MM.1S (cell line): ENCODE measurements at regions not wholly inside any gene's neighbourhood (a gene's known extent, or its start where the extent isn't known, plus 50 kb on each side); places are given as distances from the start of the nearest gene placed in this dataset.

ENCODE experiments used
- DNase-seq: peaks from one replicate; pipeline ENCODE4 v3.0.0-alpha.2; 2015
- H2AFZ ChIP-seq: fragments of 300-600 bp; sonication (generic); 2 replicates; pipeline ENCODE4 v1.6.0; 2016; ENCODE audit warnings: antibody characterized with exemption, low read length
- H3F3A ChIP-seq: fragments of 300-600 bp; sonication (generic); 2 replicates; pipeline ENCODE4 v1.6.1; 2016; ENCODE audit warnings: mild to moderate bottlenecking, antibody characterized with exemption, low read length, moderate library complexity, mixed read lengths; ENCODE audit not compliant: insufficient read depth
- H3K27ac ChIP-seq: fragments of 300-600 bp; sonication (generic); 2 replicates; pipeline ENCODE4 v1.5.1; 2016; ENCODE audit warnings: mild to moderate bottlenecking, low read length
- H3K27me3 ChIP-seq: fragments of 300-600 bp; sonication (generic); replicated peaks from 2 replicates; pipeline ENCODE4 v1.6.0; 2016; ENCODE audit warnings: low read length; ENCODE audit not compliant: insufficient read depth
- H3K36me3 ChIP-seq: fragments of 300-600 bp; sonication (generic); replicated peaks from 2 replicates; pipeline ENCODE4 v1.6.1; 2016; ENCODE audit warnings: mild to moderate bottlenecking, low read length, mixed read lengths; ENCODE audit not compliant: insufficient read depth
- H3K4me1 ChIP-seq: fragments of 300-600 bp; sonication (generic); 2 replicates; pipeline ENCODE4 v1.6.1; 2016; ENCODE audit warnings: low read length, mixed read lengths
- H3K4me2 ChIP-seq: fragments of 300-600 bp; sonication (generic); 2 replicates; pipeline ENCODE4 v1.6.0; 2016; ENCODE audit warnings: low read depth, low read length
- H3K4me3 ChIP-seq: fragments of 300-600 bp; sonication (generic); 2 replicates; pipeline ENCODE4 v1.5.1; 2016; ENCODE audit warnings: low read length, mixed read lengths
- H3K79me2 ChIP-seq: fragments of 300-600 bp; sonication (generic); 2 replicates; pipeline ENCODE4 v1.6.1; 2016; ENCODE audit warnings: mixed run types, low read length, mixed read lengths
- H3K9ac ChIP-seq: fragments of 300-600 bp; sonication (generic); 2 replicates; pipeline ENCODE4 v1.6.1; 2016; ENCODE audit warnings: low read length, mixed read lengths
- H3K9me2 ChIP-seq: fragments of 300-600 bp; sonication (generic); replicated peaks from 2 replicates; pipeline ENCODE4 v1.6.1; 2016; ENCODE audit warnings: mild to moderate bottlenecking, low read length, mixed read lengths; ENCODE audit not compliant: insufficient read depth
- H3K9me3 ChIP-seq: fragments of 300-600 bp; sonication (generic); replicated peaks from 2 replicates; pipeline ENCODE4 v1.6.1; 2016; ENCODE audit warnings: mild to moderate bottlenecking, low read length, mixed read lengths; ENCODE audit not compliant: insufficient read depth
- H4K20me1 ChIP-seq: fragments of 300-600 bp; sonication (generic); 2 replicates; pipeline ENCODE4 v1.6.1; 2016; ENCODE audit warnings: mild to moderate bottlenecking, low read length, moderate library complexity, mixed read lengths; ENCODE audit not compliant: insufficient read depth
- EZH2 ChIP-seq: fragments of 300-600 bp; sonication (generic); optimal IDR thresholded peaks from 2 replicates; pipeline ENCODE3; 2017; ENCODE audit warnings: low read depth, mild to moderate bottlenecking, antibody characterized with exemption, low read length, mixed read lengths
- EZH2phosphoT487 ChIP-seq: fragments of 300-600 bp; sonication (generic); IDR thresholded peaks from 2 replicates; pipeline ENCODE4 v1.6.1; 2018; ENCODE audit warnings: antibody characterized with exemption, low read length
- TF ChIP-seq, protein P1 (sequence below): fragments of 300-600 bp; sonication (generic); IDR thresholded peaks from 2 replicates; pipeline ENCODE4 v1.5.1; 2016; ENCODE audit warnings: antibody characterized with exemption, low read length, mixed read lengths

- no peak overlapping the region for H3K27ac ChIP-seq
- H3K9ac ChIP-seq: no peak overlapping the region
- H3K9me2 ChIP-seq: no peaks in the 10 kb centered on the region
- no peak overlapping the region for H3K4me2 ChIP-seq
- no peak overlapping the region for H2AFZ ChIP-seq
- H3K27me3 ChIP-seq: no peaks in the 10 kb centered on the region
- no peaks in the 10 kb centered on the region for H3K79me2 ChIP-seq
- H3K4me3 ChIP-seq: no peak overlapping the region
- no peaks in the 10 kb centered on the region for H4K20me1 ChIP-seq
- TF ChIP-seq, protein P1, sequence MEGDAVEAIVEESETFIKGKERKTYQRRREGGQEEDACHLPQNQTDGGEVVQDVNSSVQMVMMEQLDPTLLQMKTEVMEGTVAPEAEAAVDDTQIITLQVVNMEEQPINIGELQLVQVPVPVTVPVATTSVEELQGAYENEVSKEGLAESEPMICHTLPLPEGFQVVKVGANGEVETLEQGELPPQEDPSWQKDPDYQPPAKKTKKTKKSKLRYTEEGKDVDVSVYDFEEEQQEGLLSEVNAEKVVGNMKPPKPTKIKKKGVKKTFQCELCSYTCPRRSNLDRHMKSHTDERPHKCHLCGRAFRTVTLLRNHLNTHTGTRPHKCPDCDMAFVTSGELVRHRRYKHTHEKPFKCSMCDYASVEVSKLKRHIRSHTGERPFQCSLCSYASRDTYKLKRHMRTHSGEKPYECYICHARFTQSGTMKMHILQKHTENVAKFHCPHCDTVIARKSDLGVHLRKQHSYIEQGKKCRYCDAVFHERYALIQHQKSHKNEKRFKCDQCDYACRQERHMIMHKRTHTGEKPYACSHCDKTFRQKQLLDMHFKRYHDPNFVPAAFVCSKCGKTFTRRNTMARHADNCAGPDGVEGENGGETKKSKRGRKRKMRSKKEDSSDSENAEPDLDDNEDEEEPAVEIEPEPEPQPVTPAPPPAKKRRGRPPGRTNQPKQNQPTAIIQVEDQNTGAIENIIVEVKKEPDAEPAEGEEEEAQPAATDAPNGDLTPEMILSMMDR: no peak
- no peak for TF ChIP-seq EZH2phosphoT487
- H3K4me1 ChIP-seq: no peaks in the 10 kb centered on the region
- DNase-seq: no peak
- H3F3A ChIP-seq: no peaks in the 10 kb centered on the region
- H3K36me3 ChIP-seq: no peaks in the 10 kb centered on the region
- H3K9me3 ChIP-seq: no peaks in the 10 kb centered on the region; the same call in 1 of the 2 replicates
These were observed 210.2 kb upstream of the GAS1 start for GRCh38 chr9:87157366-87158031.

DNA sequence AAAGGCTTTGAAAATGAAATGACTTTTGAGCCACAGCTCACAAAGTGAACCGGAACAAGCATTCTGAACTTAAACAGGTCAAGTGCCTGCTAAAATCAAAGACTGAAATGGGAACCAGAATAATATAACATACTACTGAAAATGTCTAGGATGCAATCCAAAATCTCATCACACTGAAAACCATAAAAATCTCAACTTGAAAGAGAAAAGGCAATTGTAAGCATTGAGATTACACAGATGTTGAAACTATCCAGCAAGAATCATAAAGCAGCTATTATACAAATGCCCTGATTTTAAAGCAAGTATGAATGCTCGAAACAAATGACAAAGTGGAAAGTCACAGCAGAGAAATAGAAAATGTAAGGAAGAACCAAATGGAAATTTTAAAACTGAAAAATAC lies 211.5 kb upstream of the GAS1 start:
- Histone ChIP-seq H3K9ac (no peak overlapping the region), H4K20me1 (no peaks in the 10 kb centered on the region), H3K4me1 (no peaks in the 10 kb centered on the region), H3K27me3 (no peaks in the 10 kb centered on the region), H3K36me3 (no peaks in the 10 kb centered on the region), H3K4me3 (no peak overlapping the region), H3K27ac (no peak overlapping the region), H3K9me3 (no peaks in the 10 kb centered on the region; the same call in 1 of the 2 replicates), H3K4me2 (no peak overlapping the region), H3K79me2 (no peaks in the 10 kb centered on the region), H3K9me2 (no peaks in the 10 kb centered on the region), H2AFZ (no peak overlapping the region), H3F3A (no peaks in the 10 kb centered on the region)
- no peak for TF ChIP-seq EZH2phosphoT487
- no peak for TF ChIP-seq EZH2
- TF ChIP-seq, protein P1: no peak
- DNase-seq: no peak

DNA sequence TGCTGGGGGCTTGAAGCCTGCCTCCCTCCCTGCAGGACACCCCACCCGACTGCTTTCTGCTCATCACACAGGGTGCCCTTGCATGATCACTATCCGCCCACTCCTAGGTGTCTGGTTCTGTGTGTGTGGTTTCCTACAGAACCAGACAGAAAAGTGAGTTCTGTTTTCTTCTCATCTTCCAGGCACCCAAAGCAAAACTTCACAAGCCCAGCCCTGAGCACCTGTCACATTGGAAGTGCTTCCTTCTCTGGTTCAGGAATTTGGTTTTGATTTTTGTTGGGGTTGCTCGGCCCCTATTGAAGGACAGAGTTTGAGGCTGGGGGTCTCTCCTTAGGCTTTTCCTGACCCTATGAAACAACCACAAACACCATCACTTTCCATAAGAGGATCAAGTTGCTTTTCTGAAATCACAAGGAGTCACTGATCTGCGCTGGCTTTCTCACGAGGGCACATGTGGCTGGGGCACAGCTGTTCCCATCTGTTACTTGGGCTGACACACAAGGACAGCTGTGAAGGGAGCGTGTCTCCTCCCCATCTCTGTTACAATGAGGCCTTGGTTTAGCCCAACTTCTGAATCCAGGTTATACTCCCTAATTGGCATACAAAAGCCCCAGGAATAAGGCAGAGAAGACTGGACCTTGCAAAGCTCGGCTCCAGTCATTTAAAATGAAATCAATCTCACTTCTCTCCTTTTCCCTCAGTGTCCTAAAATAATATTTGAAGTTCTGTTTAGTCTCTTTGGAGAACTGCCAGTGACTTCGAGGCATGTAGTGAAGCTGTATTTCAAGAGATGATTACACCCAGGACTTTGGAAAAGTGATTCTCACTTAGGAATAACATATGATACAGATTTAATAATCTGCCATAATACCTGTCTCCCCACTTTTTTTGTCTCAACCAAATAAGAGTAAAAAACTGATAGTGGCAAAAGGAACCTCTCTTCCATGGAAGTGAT lies 213.1 kb upstream of the GAS1 start:
- no peak overlapping the region for H3K4me3 ChIP-seq
- TF ChIP-seq EZH2: no peak
- TF ChIP-seq, protein P1: no peak
- TF ChIP-seq EZH2phosphoT487: no peak
- H3K4me2 ChIP-seq: no peak overlapping the region
- no peaks in the 10 kb centered on the region for H3K36me3 ChIP-seq
- no peaks in the 10 kb centered on the region for H3K27me3 ChIP-seq
- H3K9me2 ChIP-seq: no peaks in the 10 kb centered on the region
- DNase-seq: no peak
- no peak overlapping the region for H2AFZ ChIP-seq
- no peaks in the 10 kb centered on the region for H4K20me1 ChIP-seq
- H3K9ac ChIP-seq: no peak overlapping the region
- H3K27ac ChIP-seq: no peak overlapping the region
- no peaks in the 10 kb centered on the region for H3F3A ChIP-seq
- H3K9me3 ChIP-seq: no peaks in the 10 kb centered on the region; the same call in 1 of the 2 replicates
- no peaks in the 10 kb centered on the region for H3K79me2 ChIP-seq
- H3K4me1 ChIP-seq: no peaks in the 10 kb centered on the region
